GM10248 (cell line): ENCODE measurements at regions not wholly inside any gene's neighbourhood (a gene's known extent, or its start where the extent isn't known, plus 50 kb on each side); places are given as distances from the start of the nearest gene placed in this dataset.
"Not testable (repeated sequence)": the region's sequence is repeated elsewhere in the genome, so short reads cannot be mapped to it uniquely, and the experiment has no call there.

Source experiments
- CTCF ChIA-PET: fragments of 300-600 bp; sonication (Branson Sonifier 250); formaldehyde crosslinking; extraction: SDS; loops from one replicate; lab custom pipeline; 2021; ENCODE audit warnings: antibody characterized with exemption; lab: Yijun Ruan, JAX
- POLR2A ChIA-PET: fragments of 350-650 bp; sonication (Branson Sonifier 250); formaldehyde crosslinking; extraction: SDS; loops from one replicate; lab custom pipeline; 2020; ENCODE audit warnings: antibody characterized with exemption; lab: Yijun Ruan, JAX
- DNase-seq: peaks from one replicate; pipeline ENCODE4 v3.0.0; 2012; ENCODE audit errors: extremely low spot score
- CTCF ChIP-seq: IDR thresholded peaks from 2 replicates; pipeline ENCODE4 v1.5.1; 2012; ENCODE audit warnings: mild to moderate bottlenecking, low read depth; ENCODE audit errors: extremely low read depth, missing control alignments, control extremely low read depth

- ChIA-PET POLR2A (no interaction called here), CTCF (interaction anchor here (1.7 kb wide), 1 partner anchor 20 kb away, joined by 3 read pairs; no protein-coding TSS in a partner anchor)
- TF ChIP-seq CTCF = no peak
- no peak for DNase-seq
Observed at GRCh38 chr16:66251476-66252160, 114.9 kb upstream of the CDH5 start.

- no peak for DNase-seq
- TF ChIP-seq CTCF = no peak
- ChIA-PET POLR2A (no interaction called here), CTCF (interaction anchor here (1.7 kb wide), 1 partner anchor 21 kb away, joined by 3 read pairs; no protein-coding TSS in a partner anchor)
Observed at GRCh38 chr16:66250686-66251431, 115.6 kb upstream of the CDH5 start.

- DNase-seq = no peak
- POLR2A ChIA-PET = no interaction called here
- CTCF ChIA-PET = interaction anchor here (0.6 to 1.1 kb wide), 2 partner anchors 13 to 29 kb away, joined by 3 read pairs; no protein-coding TSS in a partner anchor
- no peak for TF ChIP-seq CTCF
Observed at GRCh38 chr16:66247516-66248481, 118.7 kb upstream of the CDH5 start.

- no peak for TF ChIP-seq CTCF
- no peak for DNase-seq
- ChIA-PET POLR2A (no interaction called here), CTCF (interaction anchor here (1.2 to 1.6 kb wide), 2 partner anchors 9 to 17 kb away, joined by 3 to 4 read pairs; no protein-coding TSS in a partner anchor)
Observed at GRCh38 chr16:66245868-66246267, 120.6 kb upstream of the CDH5 start.

- ChIA-PET CTCF (interaction anchor here (1.6 kb wide), 1 partner anchor 10 kb away, joined by 4 read pairs; no protein-coding TSS in a partner anchor), POLR2A (no interaction called here)
- DNase-seq = no peak
- no peak for TF ChIP-seq CTCF
Observed at GRCh38 chr16:66245072-66245471, 121.4 kb upstream of the CDH5 start.

GRCh38 chr16:66242672-66243071 lies 123.8 kb upstream of the CDH5 start:
- TF ChIP-seq CTCF = no peak
- ChIA-PET CTCF (interaction anchor here (1.1 to 1.3 kb wide), 2 partner anchors 11 to 14 kb away, joined by 3 to 4 read pairs; no protein-coding TSS in a partner anchor), POLR2A (no interaction called here)
- DNase-seq = no peak

- DNase-seq, POLR2A ChIA-PET: not testable (repeated sequence)
- CTCF ChIA-PET = interaction anchor here (1.1 to 1.3 kb wide), 3 partner anchors 11 to 14 kb away, joined by 3 to 4 read pairs (median 3); no protein-coding TSS in a partner anchor
Observed at GRCh38 chr16:66242206-66242605, 124.3 kb upstream of the CDH5 start.
